GM19467 (cell line): ENCODE measurements at regions not wholly inside any gene's neighbourhood (a gene's known extent, or its start where the extent isn't known, plus 50 kb on each side); places are given as distances from the start of the nearest gene placed in this dataset.

Experiments
- ATAC-seq: cut with Tn5 transposase; IDR thresholded peaks from one replicate; pipeline ENCODE4 v1.9.1; 2021; ENCODE audit warnings: mild to moderate bottlenecking, moderate library complexity; ENCODE audit not compliant: unreplicated experiment

GRCh38 chr16:62408760-62409159 lies 372.5 kb upstream of the CDH8 start:
- no peak for ATAC-seq

GRCh38 chr16:62406387-62406786 lies 370.1 kb upstream of the CDH8 start:
- no peak for ATAC-seq

GRCh38 chr16:62404842-62405611 lies 368.8 kb upstream of the CDH8 start:
- ATAC-seq, result no peak

- no peak for ATAC-seq
These were observed 356.5 kb upstream of the CDH8 start for GRCh38 chr16:62392698-62393097.

GRCh38 chr16:62391940-62392339 lies 355.7 kb upstream of the CDH8 start:
- no peak for ATAC-seq

GRCh38 chr16:62391134-62391533 lies 354.9 kb upstream of the CDH8 start:
- ATAC-seq, result no peak

GRCh38 chr16:62390214-62390613 lies 354.0 kb upstream of the CDH8 start:
- no peak for ATAC-seq

GRCh38 chr16:62386411-62386810 lies 350.2 kb upstream of the CDH8 start:
- ATAC-seq, result no peak

- ATAC-seq, result no peak
These were observed 347.7 kb upstream of the CDH8 start for GRCh38 chr16:62383941-62384340.

GRCh38 chr16:62370445-62370844 lies 334.2 kb upstream of the CDH8 start:
- ATAC-seq, result no peak

GRCh38 chr16:62363501-62363900 lies 327.3 kb upstream of the CDH8 start:
- no peak for ATAC-seq

GRCh38 chr16:62353355-62353754 lies 317.1 kb upstream of the CDH8 start:
- no peak for ATAC-seq

- ATAC-seq, result no peak
These were observed 306.0 kb upstream of the CDH8 start for GRCh38 chr16:62342216-62342615.

- no peak for ATAC-seq
These were observed 299.1 kb upstream of the CDH8 start for GRCh38 chr16:62335356-62335755.

- no peak for ATAC-seq
These were observed 285.4 kb upstream of the CDH8 start for GRCh38 chr16:62321606-62322005.

GRCh38 chr16:62298600-62298999 lies 262.4 kb upstream of the CDH8 start:
- ATAC-seq, result no peak

- ATAC-seq, result no peak
These were observed 258.2 kb upstream of the CDH8 start for GRCh38 chr16:62294213-62294972.

- ATAC-seq, result no peak
These were observed 252.9 kb upstream of the CDH8 start for GRCh38 chr16:62288990-62289629.

GRCh38 chr16:62280506-62280905 lies 244.3 kb upstream of the CDH8 start:
- ATAC-seq, result no peak

- no peak for ATAC-seq
These were observed 241.7 kb upstream of the CDH8 start for GRCh38 chr16:62277942-62278341.

GRCh38 chr16:62276637-62277036 lies 240.4 kb upstream of the CDH8 start:
- no peak for ATAC-seq

GRCh38 chr16:62272035-62272434 lies 235.8 kb upstream of the CDH8 start:
- ATAC-seq, result no peak
